Calu3 (cell line): ENCODE measurements at regions not wholly inside any gene's neighbourhood (a gene's known extent, or its start where the extent isn't known, plus 50 kb on each side); places are given as distances from the start of the nearest gene placed in this dataset.
A peak's percentile ranks its signal among the peaks of the same experiment; 100 is the strongest.

ENCODE experiments used
- BruUV-seq: library from RNA; stranded (reverse); fragments of 400-500 nt; replicated peaks from 2 replicates; lab custom pipeline; 2021; lab: Mats Ljungman, UMichigan
- CTCF ChIA-PET: fragments of 300-600 bp; sonication (Branson Sonifier 250); formaldehyde crosslinking; loops from one replicate; lab custom pipeline; 2022; ENCODE audit warnings: antibody characterized with exemption; lab: Charles Lee
- DNase-seq: peaks from one replicate; pipeline ENCODE4 v3.0.0; 2022
- H3K27ac Mint-ChIP-seq: one replicate; pipeline ENCODE4 v1.8.0; 2022; ENCODE audit warnings: mixed read lengths; ENCODE audit not compliant: unreplicated experiment
- H3K27me3 Mint-ChIP-seq: one replicate; pipeline ENCODE4 v1.8.0; 2022; ENCODE audit warnings: mixed read lengths; ENCODE audit not compliant: unreplicated experiment
- H3K36me3 Mint-ChIP-seq: one replicate; pipeline ENCODE4 v1.8.0; 2022; ENCODE audit warnings: mild to moderate bottlenecking, moderate library complexity, mixed read lengths; ENCODE audit not compliant: insufficient read depth, unreplicated experiment
- H3K4me1 Mint-ChIP-seq: one replicate; pipeline ENCODE4 v1.8.0; 2022; ENCODE audit warnings: mild to moderate bottlenecking, low read depth, mixed read lengths; ENCODE audit not compliant: unreplicated experiment
- H3K4me3 Mint-ChIP-seq: one replicate; pipeline ENCODE4 v1.8.0; 2022; ENCODE audit warnings: mild to moderate bottlenecking, low read depth, moderate library complexity, mixed read lengths; ENCODE audit not compliant: unreplicated experiment
- H3K9me3 Mint-ChIP-seq: one replicate; pipeline ENCODE4 v1.8.0; 2022; ENCODE audit warnings: low read depth, mixed read lengths; ENCODE audit not compliant: unreplicated experiment
- intact Hi-C: fragments of 100-400 bp; cut with micrococcal nuclease; formaldehyde crosslinking; loops from one replicate; pipeline ENCODE4 v1.10.0; 2022; ENCODE audit not compliant: unreplicated experiment
- TF ChIP-seq, protein P1 (sequence below): fragments of 200-600 bp; IDR thresholded peaks from one replicate; pipeline ENCODE4 v1.8.0; 2022; ENCODE audit warnings: antibody characterized with exemption; ENCODE audit not compliant: unreplicated experiment

DNA sequence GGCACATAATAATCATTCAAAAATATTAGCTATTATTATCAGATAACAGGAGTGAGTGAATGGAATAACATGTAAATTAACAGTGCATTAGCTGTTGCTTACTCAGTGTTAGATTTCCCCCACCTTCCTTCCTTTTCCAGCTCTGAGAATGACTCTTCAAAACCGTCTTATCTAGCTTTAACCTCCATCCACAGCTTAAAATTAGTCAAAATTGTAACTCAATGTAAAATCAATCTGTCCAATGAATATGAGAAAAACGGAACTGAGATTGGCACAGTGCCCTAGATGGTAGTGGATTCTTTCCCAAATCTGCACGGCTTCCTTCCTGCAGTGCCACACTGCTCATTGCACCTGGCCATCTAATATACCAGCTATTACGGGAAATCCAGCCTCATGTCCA lies 156.8 kb upstream of the BDNF start:
- Mint-ChIP-seq H3K27ac (no peak overlapping the region), H3K9me3 (peaks cover 2% of the 10 kb centered on the region), H3K4me1 (no peaks in the 10 kb centered on the region), H3K27me3 (no peaks in the 10 kb centered on the region), H3K4me3 (no peak overlapping the region), H3K36me3 (no peaks in the 10 kb centered on the region)
- CTCF ChIA-PET, result no interaction called here
- DNase-seq, result no peak
- TF ChIP-seq, protein P1, sequence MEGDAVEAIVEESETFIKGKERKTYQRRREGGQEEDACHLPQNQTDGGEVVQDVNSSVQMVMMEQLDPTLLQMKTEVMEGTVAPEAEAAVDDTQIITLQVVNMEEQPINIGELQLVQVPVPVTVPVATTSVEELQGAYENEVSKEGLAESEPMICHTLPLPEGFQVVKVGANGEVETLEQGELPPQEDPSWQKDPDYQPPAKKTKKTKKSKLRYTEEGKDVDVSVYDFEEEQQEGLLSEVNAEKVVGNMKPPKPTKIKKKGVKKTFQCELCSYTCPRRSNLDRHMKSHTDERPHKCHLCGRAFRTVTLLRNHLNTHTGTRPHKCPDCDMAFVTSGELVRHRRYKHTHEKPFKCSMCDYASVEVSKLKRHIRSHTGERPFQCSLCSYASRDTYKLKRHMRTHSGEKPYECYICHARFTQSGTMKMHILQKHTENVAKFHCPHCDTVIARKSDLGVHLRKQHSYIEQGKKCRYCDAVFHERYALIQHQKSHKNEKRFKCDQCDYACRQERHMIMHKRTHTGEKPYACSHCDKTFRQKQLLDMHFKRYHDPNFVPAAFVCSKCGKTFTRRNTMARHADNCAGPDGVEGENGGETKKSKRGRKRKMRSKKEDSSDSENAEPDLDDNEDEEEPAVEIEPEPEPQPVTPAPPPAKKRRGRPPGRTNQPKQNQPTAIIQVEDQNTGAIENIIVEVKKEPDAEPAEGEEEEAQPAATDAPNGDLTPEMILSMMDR, result no peak
- intact Hi-C loops, result no loop called here
- no TSS peak for BruUV-seq

DNA sequence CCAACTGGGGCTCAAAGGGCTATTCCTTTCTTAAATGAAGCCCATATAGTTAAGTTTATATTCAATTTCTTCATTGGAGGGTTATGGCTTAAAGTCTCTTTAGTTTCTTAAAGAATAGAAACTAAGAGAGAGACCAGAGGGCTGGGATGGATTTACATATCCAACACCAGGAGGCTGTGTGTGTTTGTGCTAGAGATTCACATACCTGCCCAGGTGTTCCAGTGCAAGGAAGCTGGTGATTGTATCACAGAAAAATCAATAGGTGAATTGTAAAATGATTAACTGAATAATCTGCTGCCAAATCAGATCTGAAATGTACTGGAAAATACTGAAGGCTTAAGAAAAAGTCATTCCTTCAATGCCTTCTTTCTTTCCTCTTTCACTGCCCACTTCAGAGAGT lies 148.2 kb upstream of the BDNF start:
- CTCF ChIA-PET, result interaction anchor here (0.6 to 1.1 kb wide), 3 partner anchors 10 to 1486 kb away, joined by 3 read pairs; no protein-coding TSS in a partner anchor
- H3K36me3 Mint-ChIP-seq, result no peaks in the 10 kb centered on the region
- DNase-seq, result peak; percentile 26
- H3K27me3 Mint-ChIP-seq, result no peaks in the 10 kb centered on the region
- peak overlapping the region; percentile 61 for H3K27ac Mint-ChIP-seq
- BruUV-seq, result no TSS peak
- peaks cover 4% of the 10 kb centered on the region for H3K9me3 Mint-ChIP-seq
- intact Hi-C loops, result loop anchor here (5.0 to 10.0 kb wide), 3 partner anchors 151 to 1486 kb away; no protein-coding TSS in a partner anchor
- peaks cover 10% of the 10 kb centered on the region for H3K4me1 Mint-ChIP-seq
- no peak overlapping the region for H3K4me3 Mint-ChIP-seq
- TF ChIP-seq, protein P1, result no peak

DNA sequence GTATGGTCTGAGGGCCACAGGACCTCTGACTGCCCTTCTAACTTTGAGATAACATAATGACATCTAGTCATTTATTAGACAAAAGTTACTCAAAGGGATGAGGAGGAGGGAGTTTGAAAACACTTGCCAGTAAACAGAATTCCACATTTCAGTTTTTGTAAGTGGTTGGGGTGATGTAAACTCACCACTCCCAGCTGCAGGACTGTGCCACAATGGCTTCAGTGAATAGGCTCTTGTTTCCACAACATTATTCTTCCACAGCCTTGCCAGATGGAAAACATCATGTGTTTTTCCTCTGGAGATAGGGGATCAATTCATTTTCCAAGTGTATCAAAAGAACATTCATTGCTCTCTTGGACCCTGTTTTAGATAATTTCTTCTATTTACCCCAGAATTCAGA lies 147.2 kb upstream of the BDNF start:
- no peak overlapping the region for H3K27ac Mint-ChIP-seq
- no peaks in the 10 kb centered on the region for H3K36me3 Mint-ChIP-seq
- CTCF ChIA-PET, result interaction anchor here (0.9 kb wide), 1 partner anchor 11 kb away, joined by 3 read pairs; no protein-coding TSS in a partner anchor
- TF ChIP-seq, protein P1, result no peak
- no peak for DNase-seq
- no peaks in the 10 kb centered on the region for H3K27me3 Mint-ChIP-seq
- peaks cover 4% of the 10 kb centered on the region for H3K9me3 Mint-ChIP-seq
- no TSS peak for BruUV-seq
- intact Hi-C loops, result loop anchor here (5.0 to 10.0 kb wide), 3 partner anchors 150 to 1487 kb away; no protein-coding TSS in a partner anchor
- H3K4me3 Mint-ChIP-seq, result no peak overlapping the region
- peaks cover 10% of the 10 kb centered on the region for H3K4me1 Mint-ChIP-seq

DNA sequence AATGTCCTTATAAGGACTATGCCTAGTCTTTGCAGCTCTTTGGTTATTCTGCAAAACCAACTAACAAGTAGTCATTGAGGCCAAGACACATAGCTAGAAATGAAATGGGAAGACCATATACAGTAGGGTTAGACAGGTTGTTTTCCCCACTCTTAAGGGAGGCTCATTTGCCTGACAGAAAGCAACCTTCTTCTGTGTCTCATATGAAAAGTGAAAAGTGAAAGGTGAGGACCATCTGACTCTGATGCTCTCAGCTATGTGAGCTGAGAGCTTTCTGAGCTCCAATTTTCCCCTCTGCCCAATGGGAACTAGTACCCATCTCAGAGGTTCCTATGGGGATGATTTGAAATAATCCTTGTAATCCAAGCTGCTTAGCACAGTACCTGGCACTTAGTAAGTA lies 142.0 kb upstream of the BDNF start:
- no peaks in the 10 kb centered on the region for H3K36me3 Mint-ChIP-seq
- BruUV-seq, result no TSS peak
- TF ChIP-seq, protein P1, result no peak
- H3K27me3 Mint-ChIP-seq, result no peaks in the 10 kb centered on the region
- H3K27ac Mint-ChIP-seq, result no peak overlapping the region
- H3K4me1 Mint-ChIP-seq, result peaks cover 21% of the 10 kb centered on the region
- H3K9me3 Mint-ChIP-seq, result peaks cover 5% of the 10 kb centered on the region
- intact Hi-C loops, result loop anchor here (10.0 kb wide), 2 partner anchors 203 to 1493 kb away; no protein-coding TSS in a partner anchor
- no peak for DNase-seq
- CTCF ChIA-PET, result interaction anchor here (0.6 kb wide), 1 partner anchor 633 kb away, joined by 3 read pairs; no protein-coding TSS in a partner anchor
- no peak overlapping the region for H3K4me3 Mint-ChIP-seq
